Stomach smooth muscle (tissue), 2 donors: ENCODE measurements at regions not wholly inside any gene's neighbourhood (a gene's known extent, or its start where the extent isn't known, plus 50 kb on each side); places are given as distances from the start of the nearest gene placed in this dataset.

ENCODE experiments used
- H3K27ac ChIP-seq: one replicate; pipeline ENCODE4 v1.7.0; 2013; ENCODE audit warnings: mild to moderate bottlenecking, low read length, inconsistent platforms
- H3K27me3 ChIP-seq, 2 donors: one replicate each; pipeline ENCODE4 v1.7.0; 2013; ENCODE audit warnings: low read length in 2 of 2; ENCODE audit not compliant: insufficient read depth in 2 of 2, control insufficient read depth in 1 of 2
- H3K36me3 ChIP-seq, 2 donors: one replicate each; pipeline ENCODE4 v1.7.0; 2013; ENCODE audit warnings: low read length in 2 of 2; ENCODE audit not compliant: control insufficient read depth in 2 of 2, insufficient read depth in 2 of 2
- H3K4me1 ChIP-seq: one replicate; pipeline ENCODE4 v1.7.0; 2013; ENCODE audit warnings: low read length; ENCODE audit not compliant: control insufficient read depth, insufficient read depth
- H3K4me3 ChIP-seq, 2 donors: one replicate each; pipeline ENCODE4 v1.7.0; 2013; ENCODE audit warnings: low read length in 2 of 2
- H3K9ac ChIP-seq, 2 donors: one replicate each; pipeline ENCODE4 v1.7.0; 2013; ENCODE audit warnings: low read length in 2 of 2, mild to moderate bottlenecking in 1 of 2
- H3K9me3 ChIP-seq, 2 donors: one replicate each; pipeline ENCODE4 v1.7.0; 2013; ENCODE audit warnings: low read length in 2 of 2; ENCODE audit not compliant: control insufficient read depth in 2 of 2
- donor health status: healthy.
- donor health status: Pancreatic carcinoma.

GRCh38 chr9:587527-587926 is 254.0 kb upstream of the DMRT1 start:
- no peaks in the 10 kb centered on the region for H3K36me3 ChIP-seq
- H3K4me3 ChIP-seq: no peak overlapping the region
- H3K9me3 ChIP-seq: no peaks in the 10 kb centered on the region
- peaks cover 6% of the 10 kb centered on the region for H3K4me1 ChIP-seq
- no peaks in the 10 kb centered on the region for H3K27me3 ChIP-seq
- no peak overlapping the region for H3K9ac ChIP-seq
- H3K27ac ChIP-seq: no peak overlapping the region

DNA sequence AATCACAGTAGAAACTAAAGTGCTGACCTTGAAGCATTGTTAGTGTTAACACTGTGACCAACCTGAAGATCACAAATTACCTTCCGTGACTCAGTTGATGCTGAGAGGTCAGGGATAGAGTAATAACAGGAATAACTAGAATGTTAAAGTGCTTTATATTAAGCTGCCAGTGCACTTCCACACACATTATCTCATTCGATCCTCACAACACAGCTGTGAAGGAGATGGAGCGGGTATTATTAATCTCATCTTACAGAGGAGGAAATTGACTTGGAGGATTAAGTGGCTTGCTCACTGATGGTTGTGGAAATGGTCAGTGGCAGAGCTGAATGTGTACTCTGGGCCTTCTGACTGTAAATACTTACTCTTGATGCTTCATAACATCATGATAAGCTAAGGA is 252.5 kb upstream of the DMRT1 start:
- H3K9ac ChIP-seq: no peak overlapping the region
- peaks cover 6% of the 10 kb centered on the region for H3K4me1 ChIP-seq
- no peaks in the 10 kb centered on the region for H3K27me3 ChIP-seq
- H3K36me3 ChIP-seq: no peaks in the 10 kb centered on the region
- H3K27ac ChIP-seq: no peak overlapping the region
- no peak overlapping the region for H3K4me3 ChIP-seq
- no peaks in the 10 kb centered on the region for H3K9me3 ChIP-seq

- H3K9me3 ChIP-seq: no peaks in the 10 kb centered on the region
- H3K27me3 ChIP-seq: no peaks in the 10 kb centered on the region
- H3K4me1 ChIP-seq: peaks cover 6% of the 10 kb centered on the region
- no peak overlapping the region for H3K9ac ChIP-seq
- H3K4me3 ChIP-seq: peak overlapping the region in 1 of 2 donors; percentile 8
- H3K36me3 ChIP-seq: no peaks in the 10 kb centered on the region
- no peak overlapping the region for H3K27ac ChIP-seq
Observed at GRCh38 chr9:589723-590122, 251.8 kb upstream of the DMRT1 start.

GRCh38 chr9:591292-591691 is 250.2 kb upstream of the DMRT1 start:
- Histone ChIP-seq H3K36me3 (no peaks in the 10 kb centered on the region), H3K4me3 (no peak overlapping the region), H3K9me3 (no peaks in the 10 kb centered on the region), H3K4me1 (peaks cover 6% of the 10 kb centered on the region), H3K27ac (no peak overlapping the region), H3K9ac (no peak overlapping the region), H3K27me3 (no peaks in the 10 kb centered on the region)

GRCh38 chr9:592225-592624 is 249.3 kb upstream of the DMRT1 start:
- Histone ChIP-seq H3K27ac (no peak overlapping the region), H3K27me3 (no peaks in the 10 kb centered on the region), H3K36me3 (no peaks in the 10 kb centered on the region), H3K4me1 (peaks cover 6% of the 10 kb centered on the region), H3K9ac (no peak overlapping the region), H3K4me3 (no peak overlapping the region), H3K9me3 (no peaks in the 10 kb centered on the region)

DNA sequence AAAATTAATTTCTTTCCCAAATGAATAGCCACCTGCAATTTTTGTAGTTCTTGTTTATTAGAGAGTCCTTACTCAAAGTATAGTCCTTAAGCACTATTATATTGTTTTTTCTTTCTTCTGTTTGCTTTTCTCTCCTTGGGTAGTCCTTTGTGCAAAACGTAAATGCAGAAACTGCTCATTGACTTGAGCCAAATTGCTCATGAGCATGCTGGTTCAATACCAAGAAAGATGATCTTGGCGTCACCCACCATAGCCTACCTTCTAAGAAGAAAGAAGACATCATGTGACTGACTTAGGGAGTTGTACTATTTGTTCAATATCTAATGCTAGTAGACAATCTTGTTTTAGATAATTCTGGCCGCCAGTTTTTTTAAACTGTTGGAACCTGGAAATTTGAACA is 248.8 kb upstream of the DMRT1 start:
- Histone ChIP-seq H3K9me3 (no peaks in the 10 kb centered on the region), H3K9ac (no peak overlapping the region), H3K4me1 (peaks cover 6% of the 10 kb centered on the region), H3K27me3 (no peaks in the 10 kb centered on the region), H3K36me3 (no peaks in the 10 kb centered on the region), H3K27ac (no peak overlapping the region), H3K4me3 (no peak overlapping the region)

- Histone ChIP-seq H3K4me1 (peaks cover 6% of the 10 kb centered on the region), H3K27ac (no peak overlapping the region), H3K36me3 (no peaks in the 10 kb centered on the region), H3K9ac (no peak overlapping the region), H3K27me3 (no peaks in the 10 kb centered on the region), H3K4me3 (no peak overlapping the region), H3K9me3 (no peaks in the 10 kb centered on the region)
Observed at GRCh38 chr9:593809-594208, 247.7 kb upstream of the DMRT1 start.

DNA sequence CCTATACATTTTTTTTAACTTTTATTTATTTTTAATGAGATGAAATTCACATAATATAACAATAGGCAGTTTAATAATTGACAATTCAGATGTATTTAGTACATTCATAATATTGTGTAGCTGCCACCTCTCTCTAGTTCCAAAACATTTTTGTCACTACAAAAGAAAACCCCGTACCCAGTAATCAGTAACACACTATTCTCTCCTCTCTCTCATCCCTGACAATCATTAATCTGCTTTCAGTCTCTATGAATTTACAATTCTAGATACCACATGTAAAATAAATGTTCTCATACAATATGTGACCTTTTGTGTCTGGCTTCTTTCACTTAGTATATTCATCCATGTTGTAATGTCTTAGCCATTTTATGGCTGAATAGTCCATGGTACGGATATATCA is 244.8 kb upstream of the DMRT1 start:
- no peak overlapping the region for H3K27ac ChIP-seq
- no peaks in the 10 kb centered on the region for H3K4me1 ChIP-seq
- H3K9ac ChIP-seq: no peak overlapping the region
- no peaks in the 10 kb centered on the region for H3K27me3 ChIP-seq
- no peaks in the 10 kb centered on the region for H3K9me3 ChIP-seq
- no peaks in the 10 kb centered on the region for H3K36me3 ChIP-seq
- H3K4me3 ChIP-seq: no peak overlapping the region

- Histone ChIP-seq H3K4me1 (no peaks in the 10 kb centered on the region), H3K4me3 (no peak overlapping the region)
Observed at GRCh38 chr9:600006-600405, 241.5 kb upstream of the DMRT1 start.

GRCh38 chr9:602716-603115 is 238.8 kb upstream of the DMRT1 start:
- Histone ChIP-seq H3K9ac (no peak overlapping the region), H3K36me3 (no peaks in the 10 kb centered on the region), H3K27ac (no peak overlapping the region), H3K4me1 (no peaks in the 10 kb centered on the region), H3K9me3 (no peaks in the 10 kb centered on the region), H3K4me3 (no peak overlapping the region), H3K27me3 (no peaks in the 10 kb centered on the region)

More at GRCh38 chr9:600006-600405, 241.5 kb upstream of the DMRT1 start:
- Histone ChIP-seq H3K27me3 (no peaks in the 10 kb centered on the region), H3K9me3 (no peaks in the 10 kb centered on the region), H3K27ac (no peak overlapping the region), H3K36me3 (no peaks in the 10 kb centered on the region), H3K9ac (no peak overlapping the region)

DNA sequence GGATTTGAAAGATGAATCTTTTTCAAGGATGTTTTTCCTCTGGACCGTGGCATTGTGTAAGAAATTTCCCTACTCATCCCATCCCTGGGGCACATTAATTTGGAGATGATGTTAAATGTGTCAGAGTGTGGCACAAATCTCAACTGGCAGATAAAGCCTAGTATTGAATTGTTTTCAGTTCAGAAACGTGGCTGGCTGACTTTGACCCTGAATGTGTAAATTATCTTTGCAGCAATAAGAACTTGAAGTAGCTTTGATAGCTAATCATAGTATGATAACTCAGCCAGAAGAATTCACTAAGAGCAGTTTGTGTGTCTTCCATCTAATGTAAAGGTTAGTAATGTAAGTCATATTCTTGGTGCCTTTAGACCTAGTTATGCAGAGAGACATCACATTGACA is 238.4 kb upstream of the DMRT1 start:
- H3K4me1 ChIP-seq: no peaks in the 10 kb centered on the region
- H3K9me3 ChIP-seq: no peaks in the 10 kb centered on the region
- no peak overlapping the region for H3K4me3 ChIP-seq
- no peak overlapping the region for H3K9ac ChIP-seq
- no peaks in the 10 kb centered on the region for H3K27me3 ChIP-seq
- H3K27ac ChIP-seq: no peak overlapping the region
- no peaks in the 10 kb centered on the region for H3K36me3 ChIP-seq

- Histone ChIP-seq H3K36me3 (no peaks in the 10 kb centered on the region), H3K27me3 (no peaks in the 10 kb centered on the region), H3K4me1 (no peaks in the 10 kb centered on the region), H3K27ac (no peak overlapping the region), H3K9me3 (no peaks in the 10 kb centered on the region), H3K4me3 (no peak overlapping the region), H3K9ac (no peak overlapping the region)
Observed at GRCh38 chr9:607417-607816, 234.1 kb upstream of the DMRT1 start.
